ENCODE measurements at regions not wholly inside any gene's neighbourhood (a gene's known extent, or its start where the extent isn't known, plus 50 kb on each side); places are given as distances from the start of the nearest gene placed in this dataset.

- TF ChIP-seq CTCF (conservative IDR thresholded peaks at IDR 0.05) (no peak), ZFX (IDR thresholded peaks at IDR 0.05) (no peak)
- H3K27ac ChIP-seq = no peak overlapping the region
Measured at GRCh38 chr13:111862836-111863815, 203.8 kb upstream of the SOX1 start.

GRCh38 chr13:111864566-111864965 is 202.4 kb upstream of the SOX1 start:
- no peak overlapping the region for H3K27ac ChIP-seq
- no peak for TF ChIP-seq CTCF (conservative IDR thresholded peaks at IDR 0.05)
- no peak for TF ChIP-seq ZFX (IDR thresholded peaks at IDR 0.05)

- TF ChIP-seq CTCF (conservative IDR thresholded peaks at IDR 0.05) = no peak
- TF ChIP-seq ZFX (IDR thresholded peaks at IDR 0.05) = no peak
- no peak overlapping the region for H3K27ac ChIP-seq
Measured at GRCh38 chr13:111865046-111865445, 201.9 kb upstream of the SOX1 start.

- TF ChIP-seq CTCF (conservative IDR thresholded peaks at IDR 0.05) = no peak
- no peak for TF ChIP-seq ZFX (IDR thresholded peaks at IDR 0.05)
- no peak overlapping the region for H3K27ac ChIP-seq
Measured at GRCh38 chr13:111865826-111866225, 201.1 kb upstream of the SOX1 start.

- TF ChIP-seq ZFX (IDR thresholded peaks at IDR 0.05) = no peak
- no peak for TF ChIP-seq CTCF (conservative IDR thresholded peaks at IDR 0.05)
- no peak overlapping the region for H3K27ac ChIP-seq
Measured at GRCh38 chr13:111866731-111867245, 200.2 kb upstream of the SOX1 start.

GRCh38 chr13:111867657-111868056 is 199.3 kb upstream of the SOX1 start:
- no peak overlapping the region for H3K27ac ChIP-seq
- TF ChIP-seq CTCF (conservative IDR thresholded peaks at IDR 0.05) (no peak), ZFX (IDR thresholded peaks at IDR 0.05) (no peak)

- no peak overlapping the region for H3K27ac ChIP-seq
- TF ChIP-seq ZFX (IDR thresholded peaks at IDR 0.05) (no peak), CTCF (conservative IDR thresholded peaks at IDR 0.05) (no peak)
Measured at GRCh38 chr13:111868716-111869115, 198.2 kb upstream of the SOX1 start.

Measured in C4-2B (cell line).